ENCODE measurements at regions not wholly inside any gene's neighbourhood (a gene's known extent, or its start where the extent isn't known, plus 50 kb on each side); places are given as distances from the start of the nearest gene placed in this dataset.

DNA sequence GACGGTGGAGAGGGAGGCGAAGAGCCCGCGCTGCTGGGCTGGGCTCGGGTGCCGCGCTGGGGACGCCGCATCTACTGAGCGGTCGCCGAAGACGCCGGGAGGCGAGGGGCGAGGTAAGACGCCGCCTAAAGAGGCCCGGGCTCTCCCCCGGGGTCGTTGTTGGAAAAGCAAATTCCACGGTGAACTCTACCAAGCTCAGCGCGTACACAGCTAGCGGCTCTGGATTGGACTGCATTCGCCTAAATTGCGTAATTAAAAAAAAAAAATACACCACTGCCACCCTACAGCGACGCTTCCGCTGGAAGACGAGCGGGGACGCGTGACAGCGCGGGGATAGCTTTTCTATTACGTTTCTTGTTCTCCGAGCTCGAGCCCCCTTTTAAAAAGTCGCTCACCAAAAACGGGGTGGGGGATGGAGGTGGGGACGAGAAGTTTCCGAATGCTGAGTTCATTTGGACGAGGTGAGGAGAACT lies 92.0 kb upstream of the PRDM1 start:
- ATAC-seq = peak; percentile 46 to 57
- no peaks in the 10 kb centered on the region for H3K36me3 ChIP-seq
- no peaks in the 10 kb centered on the region for H3K9me3 ChIP-seq
- intact Hi-C loops (cut with DNase I; ENCODE audit: low total_unique reads) = loop anchor here (5.0 to 10.0 kb wide), 3 partner anchors 93 to 509 kb away; partner anchors contain the start of gene PRDM1
- in situ Hi-C loops (cut with MboI; ENCODE audit: low sequenced_read_pairs in 4 of 4) = loop anchor here in 1 of 4 donors (10.0 to 25.0 kb wide), 2 partner anchors 199 to 257 kb away; no protein-coding TSS in a partner anchor
- DNase-seq = peak in 1 of 2 donors; percentile 31
- H3K4me3 ChIP-seq = peak overlapping the region; percentile 56 to 98 (median 71)
- peaks cover 16 to 19% of the 10 kb centered on the region in 2 donors for H3K4me1 ChIP-seq
- peaks cover 44 to 65% (median 47%) of the 10 kb centered on the region in 3 donors for H3K27me3 ChIP-seq
- peak overlapping the region; percentile 52 to 74 (median 71) for H3K27ac ChIP-seq
- TF ChIP-seq, protein P1, sequence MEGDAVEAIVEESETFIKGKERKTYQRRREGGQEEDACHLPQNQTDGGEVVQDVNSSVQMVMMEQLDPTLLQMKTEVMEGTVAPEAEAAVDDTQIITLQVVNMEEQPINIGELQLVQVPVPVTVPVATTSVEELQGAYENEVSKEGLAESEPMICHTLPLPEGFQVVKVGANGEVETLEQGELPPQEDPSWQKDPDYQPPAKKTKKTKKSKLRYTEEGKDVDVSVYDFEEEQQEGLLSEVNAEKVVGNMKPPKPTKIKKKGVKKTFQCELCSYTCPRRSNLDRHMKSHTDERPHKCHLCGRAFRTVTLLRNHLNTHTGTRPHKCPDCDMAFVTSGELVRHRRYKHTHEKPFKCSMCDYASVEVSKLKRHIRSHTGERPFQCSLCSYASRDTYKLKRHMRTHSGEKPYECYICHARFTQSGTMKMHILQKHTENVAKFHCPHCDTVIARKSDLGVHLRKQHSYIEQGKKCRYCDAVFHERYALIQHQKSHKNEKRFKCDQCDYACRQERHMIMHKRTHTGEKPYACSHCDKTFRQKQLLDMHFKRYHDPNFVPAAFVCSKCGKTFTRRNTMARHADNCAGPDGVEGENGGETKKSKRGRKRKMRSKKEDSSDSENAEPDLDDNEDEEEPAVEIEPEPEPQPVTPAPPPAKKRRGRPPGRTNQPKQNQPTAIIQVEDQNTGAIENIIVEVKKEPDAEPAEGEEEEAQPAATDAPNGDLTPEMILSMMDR (IDR thresholded peaks at IDR 0.05 in 4 of 5, conservative IDR thresholded peaks at IDR 0.05 in 1 of 5) = no peak
- TF ChIP-seq POLR2A (IDR thresholded peaks at IDR 0.05) = no peak

DNA sequence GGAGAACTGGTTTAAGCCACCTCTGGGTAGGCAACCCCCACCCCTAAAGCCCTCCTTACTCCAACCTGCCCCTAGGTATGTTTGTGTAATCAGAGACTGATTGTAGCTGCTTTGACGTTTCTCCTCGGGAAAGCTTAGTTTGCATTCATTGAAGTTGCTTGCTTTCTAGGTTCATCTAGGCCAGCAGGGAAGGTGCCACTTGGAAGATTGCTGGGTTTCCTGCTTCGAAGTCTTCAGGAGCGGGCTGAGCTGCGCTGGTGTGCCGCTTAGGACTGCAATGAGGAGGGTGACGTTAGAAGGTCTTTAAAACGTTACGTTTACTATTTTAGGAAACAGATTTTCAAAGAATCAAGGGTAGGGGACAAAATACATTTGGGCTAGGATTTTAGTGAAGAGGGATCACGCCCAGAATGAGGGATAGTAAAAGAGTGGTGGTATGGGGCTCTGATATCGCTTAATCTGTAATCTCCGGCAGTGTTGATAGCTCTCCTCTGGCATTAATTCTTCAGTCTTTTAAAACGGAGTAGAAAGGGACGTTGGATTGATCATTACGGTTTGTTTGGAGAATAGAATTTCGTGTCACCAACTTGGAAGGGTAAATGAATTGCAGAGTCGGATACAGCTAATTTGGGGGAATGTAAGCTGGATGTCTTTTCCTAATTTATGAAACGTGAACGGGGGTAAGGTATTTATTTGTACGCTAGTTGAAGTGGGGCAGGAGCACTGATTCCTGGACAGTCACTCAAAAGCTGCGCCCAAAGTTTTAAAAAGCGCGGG lies 92.6 kb upstream of the PRDM1 start:
- peaks cover 44 to 65% (median 47%) of the 10 kb centered on the region in 3 donors for H3K27me3 ChIP-seq

DNA sequence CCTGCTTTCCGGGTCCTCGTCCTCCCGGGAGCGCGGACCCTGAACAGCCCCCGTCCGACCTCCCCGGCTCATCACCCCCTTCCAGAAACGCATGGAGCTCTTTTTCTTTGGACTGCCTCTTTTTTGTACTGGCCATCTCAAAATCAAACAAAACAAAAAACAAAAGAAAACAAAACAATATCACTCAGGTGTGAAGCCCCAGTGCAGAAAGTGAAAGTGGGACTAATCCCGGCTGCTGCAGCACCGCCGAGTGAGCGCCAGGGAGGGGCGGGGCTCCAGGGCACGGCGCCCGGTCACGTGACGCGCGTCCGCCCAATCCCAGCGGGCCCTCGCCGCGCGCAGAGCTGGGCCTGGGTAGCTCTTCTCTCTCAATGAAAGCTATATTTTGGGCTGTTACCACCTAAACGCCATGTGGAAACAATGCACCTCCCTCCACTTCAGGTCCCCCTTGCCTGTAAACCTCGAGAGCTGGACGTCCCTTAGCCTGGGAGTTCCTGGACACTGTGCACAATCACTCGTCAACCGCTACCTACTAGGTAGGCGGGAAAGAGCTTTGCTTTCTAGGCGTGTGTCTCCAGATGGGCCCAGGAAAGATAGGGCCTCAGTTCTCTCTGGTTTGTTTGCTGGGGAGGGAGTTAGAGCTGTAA lies 93.7 kb upstream of the PRDM1 start:
- ATAC-seq = peak; percentile 77 to 87
- intact Hi-C loops (cut with DNase I; ENCODE audit: low total_unique reads) = loop anchor here (2.0 to 10.0 kb wide), 4 partner anchors 95 to 508 kb away; partner anchors contain the start of gene PRDM1

More for the DNA sequence above, 92.6 kb upstream of the PRDM1 start:
- no peak for DNase-seq
- in situ Hi-C loops (cut with MboI; ENCODE audit: low sequenced_read_pairs in 4 of 4) (loop anchor here in 1 of 4 donors (10.0 to 25.0 kb wide), 2 partner anchors 199 to 256 kb away; no protein-coding TSS in a partner anchor), intact Hi-C loops (cut with DNase I; ENCODE audit: low total_unique reads) (loop anchor here (2.0 to 10.0 kb wide), 4 partner anchors 94 to 509 kb away; partner anchors contain the start of gene PRDM1)
- Histone ChIP-seq H3K9me3 (no peaks in the 10 kb centered on the region), H3K36me3 (no peaks in the 10 kb centered on the region), H3K27ac (peak overlapping the region; percentile 52 to 74 (median 71)), H3K4me1 (peaks cover 16 to 19% of the 10 kb centered on the region in 2 donors), H3K4me3 (peak overlapping the region; percentile 56 to 98 (median 71))
- ATAC-seq = no peak
- TF ChIP-seq, protein P1 (IDR thresholded peaks at IDR 0.05 in 4 of 5, conservative IDR thresholded peaks at IDR 0.05 in 1 of 5) = no peak
- TF ChIP-seq POLR2A (IDR thresholded peaks at IDR 0.05) = no peak

More for the DNA sequence above, 93.7 kb upstream of the PRDM1 start:
- Histone ChIP-seq H3K36me3 (no peaks in the 10 kb centered on the region), H3K9me3 (no peaks in the 10 kb centered on the region), H3K4me3 (peak overlapping the region; percentile 70 to 98 (median 82)), H3K27ac (peak overlapping the region in 3 of 4 donors; percentile 24 to 33 (median 27)), H3K4me1 (peaks cover 16 to 19% of the 10 kb centered on the region in 2 donors), H3K27me3 (peaks cover 48 to 59% (median 52%) of the 10 kb centered on the region in 3 donors)
- peak in 1 of 2 donors; percentile 31 for TF ChIP-seq POLR2A (IDR thresholded peaks at IDR 0.05)
- TF ChIP-seq, protein P1 (IDR thresholded peaks at IDR 0.05 in 4 of 5, conservative IDR thresholded peaks at IDR 0.05 in 1 of 5) = peak in 2 of 5 experiments; percentile 8 to 23
- peak; percentile 58 to 75 for DNase-seq
- in situ Hi-C loops (cut with MboI; ENCODE audit: low sequenced_read_pairs in 4 of 4) = loop anchor here in 1 of 4 donors (10.0 to 25.0 kb wide), 2 partner anchors 198 to 255 kb away; no protein-coding TSS in a partner anchor

Measured in gastrocnemius medialis (tissue), 4 donors.